OCI-LY1 (cell line): ENCODE measurements at regions not wholly inside any gene's neighbourhood (a gene's known extent, or its start where the extent isn't known, plus 50 kb on each side); places are given as distances from the start of the nearest gene placed in this dataset.
A peak's percentile ranks its signal among the peaks of the same experiment; 100 is the strongest.

Source experiments
- H2AFZ ChIP-seq: fragments of 200-600 bp; sonication (generic), shearing (Covaris generic); 2 replicates; pipeline ENCODE4 v1.6.0; 2014; ENCODE audit warnings: antibody characterized with exemption, mild to moderate bottlenecking, low read length
- H3F3A ChIP-seq: fragments of 200-600 bp; sonication (generic), shearing (Covaris generic); 2 replicates; pipeline ENCODE4 v1.6.0; 2014; ENCODE audit warnings: mild to moderate bottlenecking, antibody characterized with exemption, low read length, moderate library complexity; ENCODE audit not compliant: insufficient read depth
- H3K27ac ChIP-seq: fragments of 200-600 bp; sonication (generic); 2 replicates; pipeline ENCODE4 v1.5.1; 2014; ENCODE audit warnings: low read length, mixed run types, mild to moderate bottlenecking, low read depth; ENCODE audit not compliant: poor library complexity, severe bottlenecking
- H3K27me3 ChIP-seq: fragments of 200-600 bp; sonication (generic); 2 replicates; pipeline ENCODE4 v1.6.0; 2014; ENCODE audit warnings: antibody characterized with exemption, mild to moderate bottlenecking, low read length, moderate library complexity; ENCODE audit not compliant: insufficient read depth
- H3K36me3 ChIP-seq: fragments of 200-600 bp; sonication (generic); 2 replicates; pipeline ENCODE4 v1.6.1; 2014; ENCODE audit warnings: mild to moderate bottlenecking, antibody characterized with exemption, low read length, moderate library complexity, mixed read lengths; ENCODE audit not compliant: insufficient read depth
- H3K4me1 ChIP-seq: fragments of 200-600 bp; sonication (generic); 2 replicates; pipeline ENCODE4 v1.5.1; 2014; ENCODE audit warnings: mild to moderate bottlenecking, low read length, moderate library complexity; ENCODE audit not compliant: insufficient read depth, severe bottlenecking
- H3K4me2 ChIP-seq: fragments of 200-600 bp; sonication (generic), shearing (Covaris generic); 2 replicates; pipeline ENCODE4 v1.6.1; 2014; ENCODE audit warnings: low read length
- H3K4me3 ChIP-seq: fragments of 200-600 bp; sonication (generic); 2 replicates; pipeline ENCODE4 v1.5.1; 2014; ENCODE audit warnings: low read length, low read depth, mild to moderate bottlenecking, mixed read lengths; ENCODE audit not compliant: poor library complexity, severe bottlenecking
- H3K79me2 ChIP-seq: fragments of 200-600 bp; shearing (Covaris generic); 2 replicates; pipeline ENCODE4 v1.6.1; 2016; ENCODE audit warnings: mixed run types, low read length, mixed read lengths; ENCODE audit not compliant: insufficient read depth
- H3K9ac ChIP-seq: fragments of 200-600 bp; sonication (generic), shearing (Covaris generic); 2 replicates; pipeline ENCODE4 v1.6.1; 2014; ENCODE audit warnings: mild to moderate bottlenecking, low read length, mixed read lengths
- H3K9me2 ChIP-seq: fragments of 200-600 bp; sonication (generic), shearing (Covaris generic); 2 replicates; pipeline ENCODE4 v1.6.1; 2014; ENCODE audit warnings: low read depth, mild to moderate bottlenecking, low read length, mixed read lengths
- H3K9me3 ChIP-seq: fragments of 200-600 bp; shearing (Covaris generic); 2 replicates; pipeline ENCODE4 v1.6.1; 2014; ENCODE audit warnings: low read length, mixed read lengths
- H4K20me1 ChIP-seq: fragments of 200-600 bp; sonication (generic), shearing (Covaris generic); 2 replicates; pipeline ENCODE4 v1.6.0; 2016; ENCODE audit warnings: mild to moderate bottlenecking, low read length; ENCODE audit not compliant: insufficient read depth
- CTCF ChIP-seq: fragments of 200-600 bp; sonication (generic), shearing (Covaris generic); IDR thresholded peaks from 2 replicates; pipeline ENCODE4 v1.5.1; 2017; ENCODE audit warnings: mild to moderate bottlenecking, antibody characterized with exemption, low read length, moderate library complexity, mixed read lengths
- EZH2 ChIP-seq: fragments of 200-600 bp; sonication (generic), shearing (Covaris generic); IDR thresholded peaks from 2 replicates; pipeline ENCODE4 v1.8.0; 2017; ENCODE audit warnings: borderline replicate concordance, mixed run types, mild to moderate bottlenecking, antibody characterized with exemption, low read length, moderate library complexity, mixed read lengths

GRCh38 chr20:53742685-53743081, 149.0 kb upstream of the ZNF217 start:
- H3K4me1 ChIP-seq, result peaks cover 54% of the 10 kb centered on the region
- H2AFZ ChIP-seq, result no peak overlapping the region
- H3K4me2 ChIP-seq, result no peak overlapping the region
- no peaks in the 10 kb centered on the region for H3K79me2 ChIP-seq
- no peak overlapping the region for H3K27ac ChIP-seq
- H3K36me3 ChIP-seq, result no peaks in the 10 kb centered on the region
- no peak overlapping the region for H3K4me3 ChIP-seq
- 0 out of 2 replicates have a peak, but pooled peaks cover 5% of the 10 kb centered on the region for H3F3A ChIP-seq
- no peak overlapping the region for H3K9ac ChIP-seq
- no peaks in the 10 kb centered on the region for H3K9me2 ChIP-seq
- no peak for TF ChIP-seq EZH2
- no peak for TF ChIP-seq CTCF
- no peaks in the 10 kb centered on the region for H4K20me1 ChIP-seq
- H3K27me3 ChIP-seq, result no peaks in the 10 kb centered on the region
- H3K9me3 ChIP-seq, result no peaks in the 10 kb centered on the region

- Histone ChIP-seq H3K9ac (no peak overlapping the region), H3K4me2 (no peak overlapping the region), H3K27ac (peak overlapping the region; percentile 95), H3F3A (0 out of 2 replicates have a peak, but pooled peaks cover 5% of the 10 kb centered on the region), H3K79me2 (no peaks in the 10 kb centered on the region), H4K20me1 (no peaks in the 10 kb centered on the region), H3K4me1 (peaks cover 64% of the 10 kb centered on the region), H3K36me3 (no peaks in the 10 kb centered on the region), H3K9me3 (no peaks in the 10 kb centered on the region), H3K9me2 (no peaks in the 10 kb centered on the region), H3K4me3 (no peak overlapping the region), H2AFZ (no peak overlapping the region), H3K27me3 (no peaks in the 10 kb centered on the region)
- TF ChIP-seq CTCF, result no peak
- no peak for TF ChIP-seq EZH2
These were observed 148.0 kb upstream of the ZNF217 start for GRCh38 chr20:53741726-53742028.

GRCh38 chr20:53739799-53740785, 146.5 kb upstream of the ZNF217 start:
- Histone ChIP-seq H2AFZ (no peak overlapping the region), H3K4me1 (peaks cover 78% of the 10 kb centered on the region)

More at GRCh38 chr20:53739799-53740785, 146.5 kb upstream of the ZNF217 start:
- Histone ChIP-seq H3F3A (peaks cover 7% of the 10 kb centered on the region), H3K36me3 (no peaks in the 10 kb centered on the region), H3K9ac (peak overlapping the region; percentile 67), H3K4me3 (peak overlapping the region; percentile 48), H3K27ac (peak overlapping the region; percentile 95), H3K79me2 (no peaks in the 10 kb centered on the region), H3K9me3 (no peaks in the 10 kb centered on the region), H3K9me2 (no peaks in the 10 kb centered on the region), H3K4me2 (peak overlapping the region; percentile 80), H3K27me3 (no peaks in the 10 kb centered on the region), H4K20me1 (no peaks in the 10 kb centered on the region)
- TF ChIP-seq EZH2 (no peak), CTCF (no peak)
